WI38 (cell line): ENCODE measurements at regions not wholly inside any gene's neighbourhood (a gene's known extent, or its start where the extent isn't known, plus 50 kb on each side); places are given as distances from the start of the nearest gene placed in this dataset.

Experiments used
- H3K4me3 ChIP-seq: 2 replicates; pipeline ENCODE4 v1.5.1; 2011; ENCODE audit warnings: low read depth, mild to moderate bottlenecking, control low read depth, low read length
- TF ChIP-seq, protein P1 (sequence below): IDR thresholded peaks from 2 replicates; pipeline ENCODE4 v1.5.1; 2012; ENCODE audit warnings: low read depth, mild to moderate bottlenecking, control low read depth, low read length

DNA sequence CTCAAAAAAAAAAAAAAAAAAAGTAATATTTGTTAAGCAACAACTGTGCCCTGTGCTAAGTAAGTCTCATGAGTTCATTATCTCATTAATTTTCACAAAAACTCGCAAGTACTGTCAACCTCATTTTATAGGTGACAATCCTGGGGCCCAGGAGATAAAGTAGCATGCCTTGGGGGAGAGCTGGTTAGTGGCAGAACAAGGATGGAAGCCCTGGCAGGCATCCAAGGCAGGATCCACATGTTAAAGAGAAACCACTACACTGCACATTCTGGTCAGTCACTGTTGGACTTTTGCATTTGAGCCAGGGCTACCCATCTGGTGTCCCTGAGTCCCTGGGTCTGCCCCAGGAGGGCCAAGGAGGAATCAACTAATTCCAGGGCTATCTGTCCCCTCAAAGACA, 54.6 kb downstream of the ZFP36L2 start:
- TF ChIP-seq, protein P1, sequence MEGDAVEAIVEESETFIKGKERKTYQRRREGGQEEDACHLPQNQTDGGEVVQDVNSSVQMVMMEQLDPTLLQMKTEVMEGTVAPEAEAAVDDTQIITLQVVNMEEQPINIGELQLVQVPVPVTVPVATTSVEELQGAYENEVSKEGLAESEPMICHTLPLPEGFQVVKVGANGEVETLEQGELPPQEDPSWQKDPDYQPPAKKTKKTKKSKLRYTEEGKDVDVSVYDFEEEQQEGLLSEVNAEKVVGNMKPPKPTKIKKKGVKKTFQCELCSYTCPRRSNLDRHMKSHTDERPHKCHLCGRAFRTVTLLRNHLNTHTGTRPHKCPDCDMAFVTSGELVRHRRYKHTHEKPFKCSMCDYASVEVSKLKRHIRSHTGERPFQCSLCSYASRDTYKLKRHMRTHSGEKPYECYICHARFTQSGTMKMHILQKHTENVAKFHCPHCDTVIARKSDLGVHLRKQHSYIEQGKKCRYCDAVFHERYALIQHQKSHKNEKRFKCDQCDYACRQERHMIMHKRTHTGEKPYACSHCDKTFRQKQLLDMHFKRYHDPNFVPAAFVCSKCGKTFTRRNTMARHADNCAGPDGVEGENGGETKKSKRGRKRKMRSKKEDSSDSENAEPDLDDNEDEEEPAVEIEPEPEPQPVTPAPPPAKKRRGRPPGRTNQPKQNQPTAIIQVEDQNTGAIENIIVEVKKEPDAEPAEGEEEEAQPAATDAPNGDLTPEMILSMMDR, result no peak
- H3K4me3 ChIP-seq, result no peak overlapping the region

DNA sequence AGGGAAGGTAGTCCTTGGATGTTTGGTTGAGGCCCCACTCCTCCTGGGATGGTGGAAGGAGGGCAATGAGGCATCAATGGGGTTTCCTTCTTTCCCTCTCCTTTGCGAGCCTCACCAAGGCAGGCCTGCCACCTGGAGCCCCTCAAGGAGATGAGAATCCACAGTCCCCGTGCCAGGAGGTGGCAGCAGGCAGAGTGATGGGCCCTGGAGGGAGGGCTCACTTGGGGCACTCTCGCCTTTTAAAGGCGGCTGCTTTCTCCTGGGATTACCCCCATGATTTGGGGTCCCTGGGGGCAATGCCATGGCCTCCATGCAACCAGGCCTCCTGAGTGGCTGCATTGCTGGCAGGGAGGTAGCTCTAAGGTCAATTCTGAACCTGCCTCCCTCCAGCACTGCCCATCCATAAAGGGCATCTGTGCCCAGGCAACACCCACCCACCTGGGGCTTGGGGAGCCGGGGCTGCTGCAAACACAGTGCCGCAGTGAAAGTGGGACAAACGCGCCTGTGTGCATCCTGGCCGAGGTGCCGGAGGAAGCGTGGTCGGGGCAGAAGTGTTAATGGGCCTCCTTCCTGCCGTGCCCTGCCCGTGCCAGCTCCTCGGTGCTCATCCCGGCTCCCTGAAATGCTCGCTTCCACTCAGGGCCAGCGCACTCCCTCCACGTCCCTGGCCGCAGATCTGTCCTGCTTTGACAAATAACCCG, 55.9 kb downstream of the ZFP36L2 start:
- no peak overlapping the region for H3K4me3 ChIP-seq
- TF ChIP-seq, protein P1, result no peak

DNA sequence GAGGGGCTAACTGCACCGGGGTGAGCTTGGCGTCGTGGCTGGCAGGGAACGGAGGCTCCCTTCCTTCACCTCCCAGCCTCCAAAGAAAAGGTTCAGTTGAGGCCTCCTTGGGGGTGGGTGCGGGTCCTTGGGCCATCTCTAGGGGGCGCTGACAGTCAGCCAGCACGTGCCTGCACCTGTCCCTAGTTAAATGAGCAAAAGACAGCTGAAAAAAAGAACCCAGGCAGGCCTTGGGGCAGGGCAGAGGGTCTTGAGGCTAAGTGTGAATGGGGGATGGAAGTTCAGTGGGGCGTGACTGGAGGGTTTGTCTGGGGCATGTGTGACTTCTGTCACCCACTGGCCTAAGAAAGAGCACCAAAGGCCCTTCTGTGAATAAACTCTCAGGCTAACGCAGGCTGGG, 56.4 kb downstream of the ZFP36L2 start:
- TF ChIP-seq, protein P1, result peak; percentile 49
- no peak overlapping the region for H3K4me3 ChIP-seq

DNA sequence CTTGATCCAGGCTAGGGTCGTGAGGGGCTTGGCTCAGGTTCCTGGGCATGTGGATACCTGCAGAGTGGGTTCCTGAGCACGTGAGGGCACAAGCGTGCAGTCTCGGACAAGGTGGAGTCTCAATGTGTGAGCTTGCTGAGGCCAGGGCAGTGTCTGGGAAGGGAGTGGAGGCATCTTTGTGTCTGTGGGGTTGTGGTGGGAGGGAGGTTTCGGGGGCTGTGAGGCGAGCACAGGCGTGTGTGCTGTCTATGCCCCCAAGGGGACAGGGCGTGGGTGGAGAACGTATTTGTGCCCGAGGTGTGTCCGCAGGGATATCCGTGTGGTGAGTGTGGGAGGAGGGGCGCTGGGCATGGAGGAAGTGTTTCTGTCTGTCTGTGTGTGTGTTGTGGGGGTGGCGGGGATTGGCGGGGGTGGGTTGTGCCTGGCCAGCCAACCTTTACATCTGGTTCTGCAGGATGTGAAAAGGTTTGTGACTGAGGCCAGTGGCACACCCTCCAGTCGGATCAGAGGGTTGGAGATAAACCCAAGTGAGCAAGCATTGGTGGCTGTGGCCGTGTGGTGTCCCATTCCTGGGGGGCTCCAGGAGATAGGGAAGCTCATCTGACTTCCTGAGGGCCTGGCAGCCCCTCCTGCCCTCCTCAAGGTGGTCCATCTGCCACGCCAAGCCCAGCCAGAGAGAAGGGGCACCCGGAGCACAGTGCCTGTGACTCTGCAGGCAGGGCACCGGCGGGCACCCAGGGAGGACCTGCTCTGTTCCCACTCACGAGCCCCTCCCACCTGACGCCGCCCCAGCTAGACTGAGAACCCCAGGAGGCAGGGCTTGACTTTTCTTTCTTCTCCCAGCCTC, 57.1 kb downstream of the ZFP36L2 start:
- no peak overlapping the region for H3K4me3 ChIP-seq
- TF ChIP-seq, protein P1, result no peak

DNA sequence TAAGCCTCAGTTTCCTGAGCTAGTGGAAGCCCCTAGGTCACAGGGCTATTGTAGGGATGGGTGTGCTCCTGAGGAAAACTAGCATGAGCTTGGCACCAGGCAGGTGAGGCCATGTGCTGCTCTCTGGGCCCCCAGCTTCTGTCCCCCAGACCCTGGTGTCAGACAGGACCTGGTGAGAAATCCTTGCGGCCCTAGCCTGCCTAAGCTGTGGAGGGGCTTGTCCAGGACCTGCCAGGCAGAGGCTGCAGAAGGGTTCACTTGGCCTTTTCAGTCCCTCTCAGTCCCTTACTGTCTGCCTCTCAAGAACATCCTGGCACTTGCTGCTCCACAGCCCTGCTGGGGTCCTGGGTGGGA, 58.4 kb downstream of the ZFP36L2 start:
- TF ChIP-seq, protein P1, result no peak
- H3K4me3 ChIP-seq, result no peak overlapping the region

DNA sequence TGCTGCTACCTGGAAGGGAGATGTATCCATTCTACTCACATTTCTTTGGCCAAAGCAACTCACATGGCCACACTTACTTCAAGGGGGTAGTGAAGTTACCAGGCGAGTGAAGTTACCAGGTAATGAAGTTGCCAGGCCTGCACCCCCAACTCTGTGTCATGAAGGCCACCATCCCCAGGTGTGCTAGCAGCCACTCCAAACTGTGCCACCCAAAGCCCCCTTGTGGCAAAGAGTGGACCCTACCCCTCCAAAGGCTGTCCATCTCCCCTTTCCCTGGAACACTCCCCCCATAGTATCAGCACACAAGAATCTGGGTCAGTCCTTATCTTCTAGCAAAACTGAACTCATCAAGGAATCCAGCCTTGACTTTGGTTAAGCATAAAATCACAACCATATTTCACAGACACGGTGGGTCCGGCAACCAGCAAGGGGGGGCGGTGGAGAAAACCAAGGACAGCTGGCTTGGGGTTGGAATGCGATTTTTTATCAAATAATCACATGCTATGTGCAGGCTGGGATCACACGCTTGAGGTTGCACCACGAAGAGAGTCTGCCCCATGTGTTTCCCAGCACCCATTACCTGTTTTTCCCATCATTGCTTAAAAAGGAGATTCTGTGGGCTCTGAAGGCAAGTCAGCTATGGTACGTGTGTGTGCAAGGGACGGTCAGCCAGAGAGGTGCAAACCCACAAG, 60.9 kb downstream of the ZFP36L2 start:
- H3K4me3 ChIP-seq, result no peak overlapping the region
- TF ChIP-seq, protein P1, result no peak
